GM10266 (cell line): ENCODE measurements at regions not wholly inside any gene's neighbourhood (a gene's known extent, or its start where the extent isn't known, plus 50 kb on each side); places are given as distances from the start of the nearest gene placed in this dataset.

Experiments used
- DNase-seq: peaks from one replicate; pipeline ENCODE4 v3.0.0; 2012; ENCODE audit errors: extremely low spot score
- TF ChIP-seq, protein P1 (sequence below): IDR thresholded peaks from 2 replicates; pipeline ENCODE4 v1.5.1; 2012; ENCODE audit warnings: mild to moderate bottlenecking, low read depth; ENCODE audit not compliant: control insufficient read depth, insufficient read depth; ENCODE audit errors: missing control alignments

DNA sequence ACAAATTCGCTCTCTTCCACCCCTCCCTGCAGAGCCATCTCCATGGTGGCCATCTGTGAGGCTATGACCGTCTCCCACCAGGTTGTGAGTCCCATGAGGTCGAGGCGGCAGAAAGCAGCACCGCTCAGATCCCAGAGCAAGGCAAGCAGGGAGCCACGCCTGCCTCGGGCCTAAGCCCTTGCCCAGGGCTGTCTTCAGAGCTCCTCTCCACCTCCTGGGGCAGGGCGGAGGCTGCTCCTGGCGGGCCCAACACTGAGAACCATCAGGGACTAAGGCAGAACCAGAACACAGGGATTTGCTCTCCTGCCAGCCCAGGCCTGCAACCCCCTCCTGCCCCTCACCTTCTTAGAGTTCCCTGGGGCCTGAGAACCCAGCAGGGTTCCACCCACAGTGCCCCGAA is 80.9 kb upstream of the WNT11 start:
- TF ChIP-seq, protein P1, sequence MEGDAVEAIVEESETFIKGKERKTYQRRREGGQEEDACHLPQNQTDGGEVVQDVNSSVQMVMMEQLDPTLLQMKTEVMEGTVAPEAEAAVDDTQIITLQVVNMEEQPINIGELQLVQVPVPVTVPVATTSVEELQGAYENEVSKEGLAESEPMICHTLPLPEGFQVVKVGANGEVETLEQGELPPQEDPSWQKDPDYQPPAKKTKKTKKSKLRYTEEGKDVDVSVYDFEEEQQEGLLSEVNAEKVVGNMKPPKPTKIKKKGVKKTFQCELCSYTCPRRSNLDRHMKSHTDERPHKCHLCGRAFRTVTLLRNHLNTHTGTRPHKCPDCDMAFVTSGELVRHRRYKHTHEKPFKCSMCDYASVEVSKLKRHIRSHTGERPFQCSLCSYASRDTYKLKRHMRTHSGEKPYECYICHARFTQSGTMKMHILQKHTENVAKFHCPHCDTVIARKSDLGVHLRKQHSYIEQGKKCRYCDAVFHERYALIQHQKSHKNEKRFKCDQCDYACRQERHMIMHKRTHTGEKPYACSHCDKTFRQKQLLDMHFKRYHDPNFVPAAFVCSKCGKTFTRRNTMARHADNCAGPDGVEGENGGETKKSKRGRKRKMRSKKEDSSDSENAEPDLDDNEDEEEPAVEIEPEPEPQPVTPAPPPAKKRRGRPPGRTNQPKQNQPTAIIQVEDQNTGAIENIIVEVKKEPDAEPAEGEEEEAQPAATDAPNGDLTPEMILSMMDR, result no peak
- DNase-seq, result no peak

DNA sequence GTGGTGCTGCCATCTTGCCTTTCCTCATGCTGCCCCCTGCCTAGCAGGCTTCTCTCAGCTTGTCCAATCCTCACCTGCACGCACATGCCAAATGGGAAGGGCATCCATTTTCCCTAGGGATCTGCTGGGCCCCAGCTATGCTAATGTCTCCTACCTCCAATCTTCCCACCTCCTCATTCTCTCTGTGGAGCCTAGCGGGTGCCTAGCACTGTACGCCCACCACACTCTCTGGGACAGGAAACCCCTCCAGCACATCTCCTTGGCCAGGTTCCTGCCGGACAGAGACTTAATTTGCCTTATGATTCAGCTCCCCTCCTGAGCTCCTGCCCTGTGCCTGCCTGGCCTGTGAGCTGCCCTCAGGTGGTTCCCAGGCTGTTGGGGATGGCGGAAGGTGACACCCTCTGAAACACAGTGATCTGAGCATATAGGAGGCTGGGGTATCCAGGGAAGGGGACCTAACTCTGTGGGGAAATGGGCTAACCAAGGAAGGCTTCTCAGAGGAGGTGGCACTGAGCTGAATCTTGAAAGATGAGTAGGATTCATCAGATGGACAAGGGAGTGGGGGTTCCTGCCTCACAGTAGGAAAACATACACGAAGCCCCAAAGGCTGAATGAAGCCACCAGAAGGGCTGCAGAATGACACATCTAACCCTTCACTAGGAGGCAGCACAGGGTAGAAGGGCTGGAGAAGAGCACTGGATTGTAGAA is 79.2 kb upstream of the WNT11 start:
- TF ChIP-seq, protein P1, result no peak
- no peak for DNase-seq

DNA sequence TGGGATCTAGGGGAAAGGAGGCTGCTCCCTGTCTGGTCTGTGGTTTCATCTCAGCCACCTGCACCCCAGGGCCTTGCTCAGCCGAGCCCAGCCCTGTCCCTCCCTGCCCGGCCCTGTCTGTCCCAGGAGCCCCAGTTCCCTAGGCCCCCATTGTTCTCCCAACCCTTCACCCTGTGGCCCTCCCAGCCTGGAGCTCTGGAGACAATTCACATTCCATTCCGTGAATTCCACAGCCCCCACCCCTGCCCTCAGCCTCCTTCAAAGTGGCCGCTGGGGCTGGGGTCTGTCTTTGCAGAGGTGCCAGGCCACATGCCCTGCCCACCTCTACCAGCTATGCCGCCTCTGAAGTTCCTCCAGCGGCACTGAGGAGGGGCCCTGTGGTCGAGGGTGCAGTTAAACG is 77.9 kb upstream of the WNT11 start:
- no peak for DNase-seq
- TF ChIP-seq, protein P1, result no peak

DNA sequence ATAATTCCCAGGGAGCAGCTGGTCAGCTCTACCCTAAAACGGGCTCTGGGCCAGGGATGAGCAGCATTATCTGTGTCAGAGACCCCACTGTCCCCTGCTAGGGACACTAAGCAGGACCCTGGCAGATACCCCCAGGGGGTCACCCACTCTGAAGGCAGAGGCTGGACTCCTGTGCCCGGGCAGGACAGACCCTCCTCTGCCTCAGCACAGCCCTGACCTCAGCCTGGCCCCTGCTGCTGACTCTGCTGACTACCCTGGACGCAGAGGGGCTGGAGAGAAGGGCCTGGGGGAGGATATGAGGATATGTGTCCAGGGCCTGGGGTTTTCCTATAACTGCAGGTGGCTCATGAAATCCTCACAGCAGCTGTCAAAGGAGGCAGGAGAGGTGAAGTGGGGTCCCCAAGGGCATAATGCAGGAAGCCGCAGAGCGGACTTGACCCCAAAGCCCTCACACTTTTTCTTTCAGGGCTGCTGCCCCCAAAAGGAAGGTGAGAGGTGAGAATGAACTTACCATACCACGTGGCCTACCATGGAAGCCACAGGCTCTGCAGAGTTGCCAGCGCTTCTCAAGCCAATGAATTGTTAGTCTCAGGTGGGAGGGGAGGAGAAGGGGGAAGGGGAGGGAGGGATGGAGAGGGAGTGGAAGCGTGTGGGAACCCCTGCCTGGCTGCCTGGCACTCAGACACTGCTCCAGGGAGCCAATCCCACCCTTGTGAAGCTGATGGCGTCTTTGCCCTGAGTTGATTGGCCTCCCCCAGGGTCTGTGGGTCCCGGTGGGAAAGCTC is 76.7 kb upstream of the WNT11 start:
- TF ChIP-seq, protein P1, result no peak
- no peak for DNase-seq

DNA sequence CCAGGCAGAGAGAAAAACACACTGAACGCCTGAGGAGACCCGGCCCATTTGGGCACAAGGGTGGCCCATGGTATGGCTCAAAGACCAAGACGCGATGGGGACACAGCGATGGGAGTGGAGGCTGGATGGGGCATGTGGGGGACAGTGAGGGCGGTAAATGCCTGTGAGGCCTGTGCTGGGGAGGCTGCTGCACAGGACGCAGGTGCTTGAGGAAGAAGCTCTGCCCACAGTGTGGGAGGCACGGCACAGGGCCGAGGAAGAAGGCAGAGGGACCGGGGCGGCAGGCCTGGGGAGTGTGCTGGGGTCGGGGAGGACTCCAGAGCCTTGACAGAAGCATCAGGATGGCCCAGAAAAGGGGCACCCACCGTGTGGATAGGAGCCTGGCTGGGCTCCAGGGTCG is 75.9 kb upstream of the WNT11 start:
- DNase-seq, result no peak
- TF ChIP-seq, protein P1, result no peak

DNA sequence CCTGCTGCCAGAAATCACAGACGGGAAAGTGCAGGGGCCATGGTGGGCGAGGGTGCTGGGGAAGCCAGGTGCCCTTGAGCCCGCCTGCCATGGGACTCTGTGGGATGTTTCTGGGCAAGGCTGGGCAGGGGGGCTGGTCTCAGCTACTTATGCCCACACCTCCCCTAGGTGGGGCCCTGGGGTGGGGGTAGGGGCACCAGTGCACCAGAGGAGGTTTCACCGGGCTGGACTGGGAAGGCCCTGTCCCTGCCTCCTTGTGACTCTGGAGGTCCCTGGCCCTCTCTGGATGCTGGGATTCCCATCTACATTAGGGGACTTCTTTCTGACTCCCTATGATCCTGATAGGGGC is 75.2 kb upstream of the WNT11 start:
- no peak for DNase-seq
- TF ChIP-seq, protein P1, result no peak

DNA sequence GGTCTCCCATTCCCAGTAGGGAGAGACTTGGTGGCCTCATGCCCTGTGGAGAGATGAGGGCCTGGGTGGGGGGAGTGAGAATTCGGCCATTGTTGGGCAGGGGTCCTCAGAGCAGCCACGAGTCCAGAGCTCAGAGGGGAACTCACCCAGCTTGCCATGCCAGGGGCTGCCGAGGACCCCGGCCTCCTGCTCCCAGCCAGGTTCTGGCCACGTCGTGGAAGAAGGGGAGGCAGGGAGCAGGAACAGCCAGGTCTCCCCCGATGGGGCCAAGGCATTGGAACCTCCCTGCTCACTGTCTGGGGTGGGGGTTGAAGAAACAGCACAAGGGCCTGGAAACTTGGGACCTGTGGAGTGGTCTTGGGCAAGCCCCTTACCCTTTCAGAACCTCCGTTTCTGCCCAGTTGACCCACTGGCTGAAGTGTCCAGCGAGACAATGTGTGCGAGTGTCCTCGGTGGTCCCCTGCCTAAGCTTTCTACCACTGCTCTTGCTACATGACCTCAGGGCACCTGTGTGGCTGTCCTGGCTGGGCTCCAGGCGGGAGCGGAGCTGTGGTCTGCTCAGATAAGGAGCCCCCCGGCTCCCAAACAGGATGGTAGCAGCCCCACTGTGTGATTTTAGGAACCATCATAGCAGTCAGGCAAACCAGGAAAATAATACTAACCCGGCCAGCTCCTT is 74.7 kb upstream of the WNT11 start:
- DNase-seq, result no peak
- TF ChIP-seq, protein P1, result no peak
